SH-SY5Y (cell line): ENCODE measurements at regions not wholly inside any gene's neighbourhood (a gene's known extent, or its start where the extent isn't known, plus 50 kb on each side); places are given as distances from the start of the nearest gene placed in this dataset.

Experiments used
- GATA2 ChIP-seq: IDR thresholded peaks from 2 replicates; pipeline ENCODE4 v1.6.1; 2011; ENCODE audit warnings: mild to moderate bottlenecking, low read depth, low read length
- GATA3 ChIP-seq: IDR thresholded peaks from 2 replicates; pipeline ENCODE4 v1.6.1; 2011; ENCODE audit warnings: low read depth, mild to moderate bottlenecking, low read length, moderate library complexity

DNA sequence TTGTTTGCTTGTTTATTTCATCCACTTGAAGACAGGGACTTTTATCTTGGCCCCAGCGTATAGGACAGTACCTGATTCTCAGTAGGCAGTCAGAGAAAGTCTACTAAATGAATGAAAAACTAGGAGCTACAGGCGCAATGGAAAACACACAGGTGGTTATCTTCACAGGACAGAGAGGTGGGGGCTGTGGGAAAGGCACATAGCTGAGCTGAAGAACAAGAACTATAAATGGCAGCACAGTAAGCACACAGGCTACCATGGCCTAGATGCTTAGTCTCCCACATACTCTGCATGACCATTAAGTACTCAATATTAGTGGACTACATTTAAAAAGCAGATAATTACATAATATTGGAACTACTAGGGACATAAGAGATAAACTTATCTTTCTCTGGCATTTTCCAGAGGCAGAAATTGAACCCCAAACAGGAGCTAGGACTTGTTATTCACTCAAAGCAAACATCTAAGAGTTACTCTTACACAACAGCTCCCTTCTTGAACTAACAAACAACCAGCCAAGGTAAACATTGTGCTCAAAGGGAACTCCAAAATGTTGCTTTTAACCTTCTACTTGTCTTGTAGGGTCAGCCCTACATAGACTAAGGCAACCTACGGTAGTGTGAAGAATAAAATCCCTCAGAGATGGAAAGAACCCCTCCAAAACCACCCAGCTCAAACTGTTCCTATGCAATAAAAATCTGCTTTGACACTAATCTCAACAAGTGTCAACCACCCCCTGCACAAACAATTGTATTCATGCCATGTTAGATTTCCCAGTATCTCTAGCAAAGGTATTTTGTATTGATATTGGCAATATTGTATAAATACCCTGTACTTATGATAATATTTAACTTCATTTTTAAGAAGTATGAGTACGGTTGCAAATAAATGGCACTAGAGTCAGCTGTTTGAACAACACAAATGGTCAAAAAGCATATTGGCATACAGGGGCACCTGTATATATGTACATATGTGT lies 593.6 kb downstream of the KLHL13 start:
- TF ChIP-seq GATA2 (no peak), GATA3 (no peak)
